OCI-LY3 (cell line): ENCODE measurements at regions not wholly inside any gene's neighbourhood (a gene's known extent, or its start where the extent isn't known, plus 50 kb on each side); places are given as distances from the start of the nearest gene placed in this dataset.

Experiments used
- CTCF ChIP-seq: fragments of 200-600, 300-600 bp; sonication (generic); IDR thresholded peaks from 2 replicates; pipeline ENCODE4 v1.5.1; 2014; ENCODE audit warnings: antibody characterized with exemption, low read length, low read depth
- EZH2phosphoT487 ChIP-seq: fragments of 200-600 bp; shearing (Covaris generic); IDR thresholded peaks from 2 replicates; pipeline ENCODE4 v1.6.1; 2018; ENCODE audit warnings: antibody characterized with exemption, mixed run types, low read depth

- TF ChIP-seq CTCF (no peak), EZH2phosphoT487 (no peak)
Measured at GRCh38 chr3:182388506-182388905, 404.8 kb upstream of the ATP11B start.
